HepG2 (cell line): ENCODE measurements at regions not wholly inside any gene's neighbourhood (a gene's known extent, or its start where the extent isn't known, plus 50 kb on each side); places are given as distances from the start of the nearest gene placed in this dataset.

Experiments used
- GATAD1 ChIP-seq: IDR thresholded peaks from 2 replicates; pipeline ENCODE4 v1.6.1; 2016; ENCODE audit warnings: missing genetic modification reagents, missing compliant biosample characterization
- GLI4 ChIP-seq: sonication (generic); formaldehyde crosslinking; IDR thresholded peaks from 2 replicates; pipeline ENCODE4 v1.5.1; 2020; ENCODE audit warnings: missing genetic modification reagents, mild to moderate bottlenecking, moderate library complexity, borderline replicate concordance
- NCOR1 ChIP-seq: fragments of 200-600 bp; sonication (generic); IDR thresholded peaks from 2 replicates; pipeline ENCODE4 v1.7.0; 2017; ENCODE audit warnings: antibody characterized with exemption, low read length, borderline replicate concordance
- NONO ChIP-seq, 2 experiments: fragments of 450-650 bp in 1 of 2; sonication (generic) in 1 of 2; formaldehyde crosslinking in 1 of 2; IDR thresholded peaks in 1 of 2; conservative IDR thresholded peaks in 1 of 2; 2 replicates each; pipeline versions ENCODE4 v1.6.1 to v1.8.0; 2017 to 2022; ENCODE audit warnings: mild to moderate bottlenecking in 1 of 2, missing genetic modification reagents in 1 of 2, moderate library complexity in 1 of 2
- POLR2AphosphoS5 ChIP-seq: IDR thresholded peaks from 2 replicates; pipeline ENCODE4 v1.6.1; 2012; ENCODE audit warnings: low read depth, low read length
- RELA ChIP-seq: sonication (generic); formaldehyde crosslinking; IDR thresholded peaks from 2 replicates; pipeline ENCODE4 v1.4.0; 2020; ENCODE audit warnings: missing genetic modification reagents
- TBP ChIP-seq: sonication (generic); formaldehyde crosslinking; IDR thresholded peaks from 2 replicates; pipeline ENCODE4 v1.5.0; 2020; ENCODE audit warnings: missing genetic modification reagents
- ZBTB38 ChIP-seq: sonication (generic); formaldehyde crosslinking; IDR thresholded peaks from 2 replicates; pipeline ENCODE4 v1.5.1; 2020; ENCODE audit warnings: mild to moderate bottlenecking, missing genetic modification reagents
- ZNF10 ChIP-seq: sonication (generic); formaldehyde crosslinking; IDR thresholded peaks from 2 replicates; pipeline ENCODE4 v1.4.0; 2020; ENCODE audit warnings: mild to moderate bottlenecking, low read depth, missing genetic modification reagents, borderline replicate concordance
- ZNF24 ChIP-seq: fragments of 450-650 bp; IDR thresholded peaks from 2 replicates; pipeline ENCODE4 v1.6.1; 2017; ENCODE audit warnings: antibody characterized with exemption, mild to moderate bottlenecking
- TF ChIP-seq, protein P1 (sequence below): sonication (generic); formaldehyde crosslinking; IDR thresholded peaks from 2 replicates; pipeline ENCODE4 v1.4.0; 2020; ENCODE audit warnings: low read depth, missing genetic modification reagents
- TF ChIP-seq, protein P2 (sequence below), 2 experiments: fragments of 450-650 bp in 1 of 2; sonication (generic) in 1 of 2; formaldehyde crosslinking; IDR thresholded peaks; 2 replicates each; pipeline versions ENCODE4 v1.5.0 to v1.8.0; 2020 to 2022; ENCODE audit warnings: mild to moderate bottlenecking in 1 of 2, missing genetic modification reagents in 1 of 2
- TF ChIP-seq, protein P3 (sequence below): sonication (generic); formaldehyde crosslinking; IDR thresholded peaks from 2 replicates; pipeline ENCODE4 v1.4.0; 2020; ENCODE audit warnings: missing genetic modification reagents; ENCODE audit errors: not compliant biosample characterization
- TF ChIP-seq, protein P4 (sequence below): sonication (generic); formaldehyde crosslinking; IDR thresholded peaks from 2 replicates; pipeline ENCODE4 v1.5.0; 2020; ENCODE audit warnings: missing genetic modification reagents

DNA sequence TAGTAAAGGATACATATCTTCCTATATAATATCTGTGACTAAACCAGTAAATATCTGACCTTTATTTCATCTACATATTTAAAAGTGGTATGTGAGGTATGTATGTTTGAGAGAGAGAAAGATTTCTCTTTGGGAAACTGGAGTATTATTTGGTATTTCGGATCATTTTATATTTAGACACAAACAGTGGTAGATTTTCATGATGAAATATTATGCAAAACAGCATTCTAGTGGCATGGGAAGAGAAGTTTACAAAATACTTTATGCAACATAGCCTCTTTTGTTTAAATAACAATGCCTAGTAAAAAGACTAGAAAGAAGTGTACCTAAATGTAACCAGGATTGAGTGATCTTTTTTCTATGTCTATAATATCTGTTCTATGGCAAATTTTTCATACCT is 98.6 kb upstream of the TMEM168 start:
- TF ChIP-seq ZNF24 (no peak), ZNF10 (CRISPR knock-in tag) (no peak), GATAD1 (CRISPR knock-in tag) (no peak), GLI4 (CRISPR knock-in tag) (no peak), ZBTB38 (CRISPR knock-in tag) (no peak), TBP (no peak), NCOR1 (no peak), NONO (IDR thresholded peaks at IDR 0.05) (no peak), NONO (CRISPR knock-in tag; conservative IDR thresholded peaks at IDR 0.05) (no peak), RELA (CRISPR knock-in tag) (no peak), POLR2AphosphoS5 (no peak)
- TF ChIP-seq, protein P1, sequence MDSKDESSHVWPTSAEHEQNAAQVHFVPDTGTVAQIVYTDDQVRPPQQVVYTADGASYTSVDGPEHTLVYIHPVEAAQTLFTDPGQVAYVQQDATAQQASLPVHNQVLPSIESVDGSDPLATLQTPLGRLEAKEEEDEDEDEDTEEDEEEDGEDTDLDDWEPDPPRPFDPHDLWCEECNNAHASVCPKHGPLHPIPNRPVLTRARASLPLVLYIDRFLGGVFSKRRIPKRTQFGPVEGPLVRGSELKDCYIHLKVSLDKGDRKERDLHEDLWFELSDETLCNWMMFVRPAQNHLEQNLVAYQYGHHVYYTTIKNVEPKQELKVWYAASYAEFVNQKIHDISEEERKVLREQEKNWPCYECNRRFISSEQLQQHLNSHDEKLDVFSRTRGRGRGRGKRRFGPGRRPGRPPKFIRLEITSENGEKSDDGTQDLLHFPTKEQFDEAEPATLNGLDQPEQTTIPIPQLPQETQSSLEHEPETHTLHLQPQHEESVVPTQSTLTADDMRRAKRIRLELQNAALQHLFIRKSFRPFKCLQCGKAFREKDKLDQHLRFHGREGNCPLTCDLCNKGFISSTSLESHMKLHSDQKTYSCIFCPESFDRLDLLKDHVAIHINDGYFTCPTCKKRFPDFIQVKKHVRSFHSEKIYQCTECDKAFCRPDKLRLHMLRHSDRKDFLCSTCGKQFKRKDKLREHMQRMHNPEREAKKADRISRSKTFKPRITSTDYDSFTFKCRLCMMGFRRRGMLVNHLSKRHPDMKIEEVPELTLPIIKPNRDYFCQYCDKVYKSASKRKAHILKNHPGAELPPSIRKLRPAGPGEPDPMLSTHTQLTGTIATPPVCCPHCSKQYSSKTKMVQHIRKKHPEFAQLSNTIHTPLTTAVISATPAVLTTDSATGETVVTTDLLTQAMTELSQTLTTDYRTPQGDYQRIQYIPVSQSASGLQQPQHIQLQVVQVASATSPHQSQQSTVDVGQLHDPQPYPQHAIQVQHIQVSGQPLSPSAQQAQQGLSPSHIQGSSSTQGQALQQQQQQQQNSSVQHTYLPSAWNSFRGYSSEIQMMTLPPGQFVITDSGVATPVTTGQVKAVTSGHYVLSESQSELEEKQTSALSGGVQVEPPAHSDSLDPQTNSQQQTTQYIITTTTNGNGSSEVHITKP (CRISPR knock-in tag): no peak
- TF ChIP-seq, protein P2, sequence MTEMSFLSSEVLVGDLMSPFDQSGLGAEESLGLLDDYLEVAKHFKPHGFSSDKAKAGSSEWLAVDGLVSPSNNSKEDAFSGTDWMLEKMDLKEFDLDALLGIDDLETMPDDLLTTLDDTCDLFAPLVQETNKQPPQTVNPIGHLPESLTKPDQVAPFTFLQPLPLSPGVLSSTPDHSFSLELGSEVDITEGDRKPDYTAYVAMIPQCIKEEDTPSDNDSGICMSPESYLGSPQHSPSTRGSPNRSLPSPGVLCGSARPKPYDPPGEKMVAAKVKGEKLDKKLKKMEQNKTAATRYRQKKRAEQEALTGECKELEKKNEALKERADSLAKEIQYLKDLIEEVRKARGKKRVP (CRISPR knock-in tag; IDR thresholded peaks at IDR 0.05): no peak
- TF ChIP-seq, protein P3, sequence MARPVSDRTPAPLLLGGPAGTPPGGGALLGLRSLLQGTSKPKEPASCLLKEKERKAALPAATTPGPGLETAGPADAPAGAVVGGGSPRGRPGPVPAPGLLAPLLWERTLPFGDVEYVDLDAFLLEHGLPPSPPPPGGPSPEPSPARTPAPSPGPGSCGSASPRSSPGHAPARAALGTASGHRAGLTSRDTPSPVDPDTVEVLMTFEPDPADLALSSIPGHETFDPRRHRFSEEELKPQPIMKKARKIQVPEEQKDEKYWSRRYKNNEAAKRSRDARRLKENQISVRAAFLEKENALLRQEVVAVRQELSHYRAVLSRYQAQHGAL (CRISPR knock-in tag): no peak
- TF ChIP-seq, protein P4, sequence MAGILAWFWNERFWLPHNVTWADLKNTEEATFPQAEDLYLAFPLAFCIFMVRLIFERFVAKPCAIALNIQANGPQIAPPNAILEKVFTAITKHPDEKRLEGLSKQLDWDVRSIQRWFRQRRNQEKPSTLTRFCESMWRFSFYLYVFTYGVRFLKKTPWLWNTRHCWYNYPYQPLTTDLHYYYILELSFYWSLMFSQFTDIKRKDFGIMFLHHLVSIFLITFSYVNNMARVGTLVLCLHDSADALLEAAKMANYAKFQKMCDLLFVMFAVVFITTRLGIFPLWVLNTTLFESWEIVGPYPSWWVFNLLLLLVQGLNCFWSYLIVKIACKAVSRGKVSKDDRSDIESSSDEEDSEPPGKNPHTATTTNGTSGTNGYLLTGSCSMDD: no peak
